PC-9 (cell line): ENCODE measurements at regions not wholly inside any gene's neighbourhood (a gene's known extent, or its start where the extent isn't known, plus 50 kb on each side); places are given as distances from the start of the nearest gene placed in this dataset.

ENCODE experiments used
- CTCF ChIP-seq: fragments of 200-600 bp; sonication (generic); conservative IDR thresholded peaks from 2 replicates; pipeline ENCODE4 v1.6.1; 2017; ENCODE audit warnings: mixed run types, antibody characterized with exemption, mild to moderate bottlenecking, moderate library complexity
- EZH2 ChIP-seq: fragments of 200-600 bp; sonication (generic); IDR thresholded peaks from 2 replicates; pipeline ENCODE4 v1.8.0; 2017; ENCODE audit warnings: antibody characterized with exemption, low read depth

GRCh38 chr10:131743190-131744151, 157.3 kb upstream of the PPP2R2D start:
- TF ChIP-seq CTCF (no peak), EZH2 (no peak)
